HepG2 (cell line): ENCODE measurements at regions not wholly inside any gene's neighbourhood (a gene's known extent, or its start where the extent isn't known, plus 50 kb on each side); places are given as distances from the start of the nearest gene placed in this dataset.

Experiments
- ATAC-seq: fragments of 200-7000 bp; cut with Tn5 transposase; 3 replicates; pipeline ENCODE4 v1.9.1; 2020; ENCODE audit warnings: mild to moderate bottlenecking, moderate library complexity
- BruUV-seq: library from RNA; stranded (reverse); fragments of 400-500 nt; replicated peaks from 2 replicates; lab custom pipeline; 2021; lab: Mats Ljungman, UMichigan
- CTCF ChIA-PET: fragments of 300-600 bp; formaldehyde crosslinking; extraction: SDS; loops from one replicate; lab custom pipeline; 2021; ENCODE audit warnings: low total read pairs, inconsistent platforms, low intra/inter-chr PET ratio; lab: Yijun Ruan, JAX
- POLR2A ChIA-PET: fragments of 350-600 bp; sonication (Branson Sonifier 250); formaldehyde crosslinking; loops from one replicate; lab custom pipeline; 2020; ENCODE audit warnings: antibody characterized with exemption, inconsistent platforms; lab: Yijun Ruan, JAX
- DNase-seq: peaks from one replicate; pipeline ENCODE4 v3.0.0-alpha.2; 2015; ENCODE audit warnings: low spot score
- FAIRE-seq: peaks from 3 replicates; lab custom pipeline; 2011; peaks lifted over from hg19 to GRCh38; lab: Jason Lieb, UNC
- H2AFZ ChIP-seq: one replicate; pipeline ENCODE4 v1.6.1; 2011; ENCODE audit warnings: low read length, inconsistent platforms
- H3K27ac ChIP-seq: fragments of 300-600 bp; 3 replicates; pipeline ENCODE4 v1.8.0; 2011; ENCODE audit warnings: mixed run types, mild to moderate bottlenecking, mixed read lengths, low read length, inconsistent platforms; ENCODE audit not compliant: insufficient read depth; ENCODE audit errors: extremely low read length
- H3K27me3 ChIP-seq, 2 experiments: fragments of 200-600 bp in 1 of 2; 2 replicates in 1 of 2; 3 replicates in 1 of 2; pipeline versions ENCODE4 v1.6.0 to v1.8.0; 2011; ENCODE audit warnings: low read length in 2 of 2, mild to moderate bottlenecking in 2 of 2, moderate library complexity in 2 of 2, inconsistent platforms in 1 of 2; ENCODE audit not compliant: insufficient read depth in 2 of 2, control insufficient read depth in 1 of 2
- H3K36me3 ChIP-seq, 2 experiments: fragments of 200-600 bp in 1 of 2; replicated peaks in 1 of 2; 2 replicates in 1 of 2; 3 replicates in 1 of 2; pipeline versions ENCODE4 v1.5.1 to v1.8.0; 2011; ENCODE audit warnings: low read length in 2 of 2, inconsistent platforms in 1 of 2; ENCODE audit not compliant: insufficient read depth in 2 of 2, control insufficient read depth in 1 of 2
- H3K4me1 ChIP-seq: 2 replicates; pipeline ENCODE4 v1.5.1; 2012; ENCODE audit warnings: low read length, inconsistent platforms; ENCODE audit not compliant: insufficient read depth
- H3K4me2 ChIP-seq: 2 replicates; pipeline ENCODE4 v1.6.0; 2011; ENCODE audit warnings: low read depth, low read length, inconsistent platforms
- H3K4me3 ChIP-seq, 3 experiments: fragments of 200-600 bp in 1 of 3; sonication (generic), shearing (Covaris generic) in 1 of 3; replicated peaks in 1 of 3; 2 replicates each; pipeline ENCODE4 v1.5.1; 2011 to 2016; ENCODE audit warnings: low read length in 3 of 3, inconsistent platforms in 2 of 3, low read depth in 2 of 3, mild to moderate bottlenecking in 2 of 3, control low read depth in 1 of 3, mixed read lengths in 1 of 3; ENCODE audit not compliant: insufficient read depth in 1 of 3
- H3K79me2 ChIP-seq: one replicate; pipeline ENCODE4 v1.6.1; 2011; ENCODE audit warnings: low read length, inconsistent platforms; ENCODE audit not compliant: insufficient read depth
- H3K9ac ChIP-seq: 2 replicates; pipeline ENCODE4 v1.6.0; 2011; ENCODE audit warnings: mild to moderate bottlenecking, low read depth, low read length, inconsistent platforms; ENCODE audit not compliant: insufficient read depth
- H3K9me3 ChIP-seq: 2 replicates; pipeline ENCODE4 v1.5.1; 2012; ENCODE audit warnings: mild to moderate bottlenecking, low read length
- H4K20me1 ChIP-seq: 2 replicates; pipeline ENCODE4 v1.6.0; 2011; ENCODE audit warnings: inconsistent platforms, mild to moderate bottlenecking, low read length, moderate library complexity; ENCODE audit not compliant: insufficient read depth
- CBX2 ChIP-seq, 2 experiments: fragments of 200-600 bp in 1 of 2; sonication (generic); formaldehyde crosslinking in 1 of 2; IDR thresholded peaks; 2 replicates each; pipeline versions ENCODE4 v1.7.0 to v1.8.1; 2018 to 2022; ENCODE audit warnings: low read depth in 2 of 2, low read length in 1 of 2, mild to moderate bottlenecking in 1 of 2, missing genetic modification reagents in 1 of 2
- CEBPB ChIP-seq: IDR thresholded peaks from 2 replicates; pipeline ENCODE4 v1.6.1; 2011; ENCODE audit warnings: low read depth, low read length, improper control_type of control experiment, borderline replicate concordance
- FOXM1 ChIP-seq: sonication (generic); formaldehyde crosslinking; IDR thresholded peaks from 2 replicates; pipeline ENCODE4 v1.5.0; 2020; ENCODE audit warnings: missing genetic modification reagents
- HOXA9 ChIP-seq: sonication (generic); formaldehyde crosslinking; IDR thresholded peaks from 2 replicates; pipeline ENCODE4 v1.8.1; 2022; ENCODE audit warnings: missing genetic modification reagents, mild to moderate bottlenecking, moderate library complexity, borderline replicate concordance
- MATR3 ChIP-seq: sonication (generic); formaldehyde crosslinking; IDR thresholded peaks from 2 replicates; pipeline ENCODE4 v1.4.0; 2020; ENCODE audit warnings: missing genetic modification reagents
- MEIS1 ChIP-seq: sonication (generic); formaldehyde crosslinking; IDR thresholded peaks from 2 replicates; pipeline ENCODE4 v1.9.0; 2021; ENCODE audit warnings: mild to moderate bottlenecking, missing genetic modification reagents, moderate library complexity, borderline replicate concordance
- NCOR1 ChIP-seq: fragments of 200-600 bp; sonication (generic); IDR thresholded peaks from 2 replicates; pipeline ENCODE4 v1.7.0; 2017; ENCODE audit warnings: antibody characterized with exemption, low read length, borderline replicate concordance
- PAF1 ChIP-seq: IDR thresholded peaks from 2 replicates; pipeline ENCODE4 v1.6.1; 2016; ENCODE audit warnings: missing genetic modification reagents, missing compliant biosample characterization
- PHB2 ChIP-seq: fragments of 450-650 bp; IDR thresholded peaks from 2 replicates; pipeline ENCODE4 v1.6.1; 2018; ENCODE audit not compliant: partially characterized antibody
- SETDB1 ChIP-seq: sonication (generic); formaldehyde crosslinking; IDR thresholded peaks from 2 replicates; pipeline ENCODE4 v1.5.1; 2020; ENCODE audit warnings: missing genetic modification reagents, mild to moderate bottlenecking, borderline replicate concordance
- SNAPC5 ChIP-seq: sonication (generic); formaldehyde crosslinking; IDR thresholded peaks from 2 replicates; pipeline ENCODE4 v1.8.1; 2023; ENCODE audit warnings: mild to moderate bottlenecking, missing genetic modification reagents, borderline replicate concordance
- SRSF4 ChIP-seq: fragments of 200-400 bp; formaldehyde crosslinking; IDR thresholded peaks from one replicate; pipeline ENCODE4 v1.6.1; 2018; ENCODE audit warnings: mild to moderate bottlenecking, low read depth, low read length, moderate library complexity; ENCODE audit not compliant: poor library complexity, severe bottlenecking
- ZNF281 ChIP-seq: sonication (generic); formaldehyde crosslinking; IDR thresholded peaks from 2 replicates; pipeline ENCODE4 v1.4.0; 2020; ENCODE audit warnings: missing genetic modification reagents, borderline replicate concordance
- ZNF724P ChIP-seq: sonication (generic); formaldehyde crosslinking; IDR thresholded peaks from 2 replicates; pipeline ENCODE4 v1.8.0; 2022; ENCODE audit warnings: missing genetic modification reagents, borderline replicate concordance
- WGBS: methylation state at CpG from one replicate; pipeline ENCODE4 v1.1.6; 2017; ENCODE audit warnings: low lambda C conversion rate; 5-methylcytosine and 5-hydroxymethylcytosine counted together
- in situ Hi-C: cut with HindIII; loops from 2 replicates; pipeline ENCODE4 v1.10.0; 2017; ENCODE audit warnings: low pct_unique_long_range_greater_than_20kb; ENCODE audit not compliant: extremely low pct_ligation_motif_present
- intact Hi-C: fragments of 100-400 bp; cut with micrococcal nuclease; formaldehyde crosslinking; loops from one replicate; pipeline ENCODE4 v1.10.0; 2022; ENCODE audit not compliant: unreplicated experiment

DNA sequence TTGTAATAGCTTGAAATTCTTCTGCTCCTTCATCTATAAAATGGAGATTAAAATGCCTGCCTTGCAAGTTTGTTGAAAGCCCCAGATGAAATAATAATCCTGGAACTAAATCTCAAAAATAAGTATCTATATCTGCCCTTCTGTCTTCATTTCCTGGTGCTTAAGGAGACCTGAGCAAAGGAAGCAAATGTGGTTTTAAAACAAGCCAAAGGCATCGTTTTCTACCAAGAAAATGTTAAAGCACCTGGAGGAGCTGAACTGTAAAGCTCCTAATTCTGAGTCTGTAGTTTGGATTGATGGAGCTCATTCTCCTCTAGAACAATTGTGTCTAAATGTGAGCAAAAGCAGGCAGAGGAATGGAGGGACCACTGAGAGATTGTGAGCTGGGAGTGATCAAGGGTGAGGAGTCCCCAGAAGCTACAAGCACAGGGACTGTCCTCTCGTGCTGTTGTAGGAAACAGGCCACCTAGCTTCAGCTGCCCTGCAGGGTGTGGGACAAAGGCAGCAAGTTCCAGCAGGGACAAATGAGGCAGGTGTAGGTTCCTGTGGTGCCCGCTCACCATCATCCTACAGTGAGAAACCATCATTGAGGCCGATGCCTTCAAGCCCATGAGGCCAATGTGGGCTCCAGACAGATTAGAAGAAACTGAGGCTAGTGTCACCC, 420.7 kb upstream of the TRIB2 start:
- Histone ChIP-seq H3K27ac (no peak overlapping the region), H3K36me3 (no peaks in the 10 kb centered on the region), H2AFZ (no peak overlapping the region), H3K4me2 (no peak overlapping the region), H3K4me1 (no peaks in the 10 kb centered on the region), H3K9ac (no peak overlapping the region), H3K79me2 (no peaks in the 10 kb centered on the region), H3K4me3 (no peak overlapping the region), H3K27me3 (no peaks in the 10 kb centered on the region)
- CTCF ChIA-PET = no interaction called here
- ATAC-seq (no peak), DNase-seq (no peak), FAIRE-seq (no peak)
- POLR2A ChIA-PET = no interaction called here
- WGBS = 0% methylated on average over 2 of the region's 4 CpGs
- intact Hi-C loops = no loop called here
- TF ChIP-seq SETDB1 (no peak), MATR3 (no peak), HOXA9 (no peak), PHB2 (no peak), NCOR1 (no peak), ZNF724P (CRISPR knock-in tag) (no peak), FOXM1 (no peak), PAF1 (CRISPR knock-in tag) (no peak), SRSF4 (no peak), SNAPC5 (no peak), CBX2 (IDR thresholded peaks at IDR 0.05; ENCODE audit: low read depth, low read length) (no peak), CBX2 (CRISPR knock-in tag; IDR thresholded peaks at IDR 0.05; ENCODE audit: low read depth) (no peak), MEIS1 (CRISPR knock-in tag) (no peak), ZNF281 (no peak), CEBPB (no peak)
- TF ChIP-seq, all 625 proteins: peak for 0
- H3K9me3 ChIP-seq = no peaks in the 10 kb centered on the region
- no TSS peak for BruUV-seq
- H4K20me1 ChIP-seq = no peaks in the 10 kb centered on the region
- in situ Hi-C loops = no loop called here
